ENCODE measurements at regions not wholly inside any gene's neighbourhood (a gene's known extent, or its start where the extent isn't known, plus 50 kb on each side); places are given as distances from the start of the nearest gene placed in this dataset.

DNA sequence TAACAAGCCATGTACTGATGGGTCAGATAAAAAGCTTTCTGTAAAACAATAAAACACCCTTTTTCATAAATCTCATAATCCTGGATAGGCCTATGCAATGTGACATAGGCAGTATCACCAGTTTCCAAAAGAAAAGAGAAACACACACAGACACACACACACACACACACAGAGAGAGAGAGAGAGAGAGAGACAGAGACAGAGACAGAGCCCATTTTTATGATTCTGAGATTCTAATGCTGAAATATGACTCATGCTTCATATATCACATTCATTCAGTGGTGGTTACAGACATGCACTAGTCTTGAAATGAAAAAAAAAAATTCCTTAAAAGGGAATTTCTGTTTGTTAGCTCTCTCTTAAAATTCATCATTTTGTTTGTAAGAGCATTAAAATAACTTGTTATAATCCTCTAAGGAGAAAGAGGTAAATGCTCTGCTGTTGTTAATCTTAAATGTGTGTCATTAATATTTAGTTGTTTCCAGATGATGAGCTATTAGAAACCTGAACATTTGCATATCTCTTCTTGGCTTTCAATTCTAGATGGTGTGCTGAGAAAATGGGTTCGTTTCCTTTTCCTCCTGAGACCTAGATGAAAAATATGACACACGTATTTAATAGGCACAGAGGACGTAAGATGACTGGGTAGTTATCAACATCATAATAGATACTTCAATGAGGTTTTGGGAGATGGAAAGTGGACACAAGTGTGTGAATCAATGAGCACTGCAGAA is 1598.7 kb upstream of the ACVR2A start:
- peak; percentile 43 for DNase-seq (ENCODE audit: low read depth)

GRCh38 chr2:146244830-146245229 is 1600.0 kb upstream of the ACVR2A start:
- no peak for DNase-seq (ENCODE audit: low read depth)

DNA sequence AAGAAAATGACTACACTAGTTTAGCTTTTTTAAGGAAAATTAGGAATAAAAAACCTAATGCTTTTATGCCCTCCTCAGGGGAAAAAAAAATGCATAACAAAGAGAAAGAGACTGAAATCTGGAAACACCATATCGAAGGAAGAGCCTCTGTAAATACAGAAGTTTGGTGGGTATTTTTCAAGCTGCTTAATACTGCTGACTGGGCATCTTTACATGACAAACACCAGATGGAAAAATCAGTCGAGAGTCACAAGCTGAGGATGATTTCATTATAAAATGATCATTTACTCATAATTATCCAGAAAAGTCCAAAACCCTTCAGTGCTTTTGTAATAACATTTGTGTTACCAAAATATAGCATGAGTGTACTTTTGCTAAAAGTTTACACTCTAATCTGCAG is 1600.7 kb upstream of the ACVR2A start:
- DNase-seq (ENCODE audit: low read depth) = no peak

DNA sequence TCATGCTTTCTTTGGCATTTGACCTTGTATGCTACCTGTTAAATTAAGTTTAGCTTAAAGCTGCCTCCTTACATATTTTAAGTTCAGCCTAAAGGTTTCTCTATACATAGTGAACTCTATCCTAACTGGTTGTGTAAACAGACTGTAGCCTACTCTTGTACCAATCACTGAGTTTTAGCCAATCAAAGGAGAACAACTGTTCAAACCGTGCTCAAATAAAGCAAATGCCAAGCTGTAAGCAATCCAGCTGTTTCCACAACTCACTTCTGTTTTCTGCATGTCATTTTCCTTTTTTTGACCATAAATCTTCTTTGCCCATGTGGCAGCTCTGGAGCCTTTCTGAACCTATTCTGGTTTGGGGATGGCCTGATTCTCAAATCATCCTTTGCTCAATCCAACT is 1603.8 kb upstream of the ACVR2A start:
- DNase-seq (ENCODE audit: low read depth) = peak; percentile 48

GRCh38 chr2:146240391-146240790 is 1604.4 kb upstream of the ACVR2A start:
- DNase-seq (ENCODE audit: low read depth) = no peak

DNA sequence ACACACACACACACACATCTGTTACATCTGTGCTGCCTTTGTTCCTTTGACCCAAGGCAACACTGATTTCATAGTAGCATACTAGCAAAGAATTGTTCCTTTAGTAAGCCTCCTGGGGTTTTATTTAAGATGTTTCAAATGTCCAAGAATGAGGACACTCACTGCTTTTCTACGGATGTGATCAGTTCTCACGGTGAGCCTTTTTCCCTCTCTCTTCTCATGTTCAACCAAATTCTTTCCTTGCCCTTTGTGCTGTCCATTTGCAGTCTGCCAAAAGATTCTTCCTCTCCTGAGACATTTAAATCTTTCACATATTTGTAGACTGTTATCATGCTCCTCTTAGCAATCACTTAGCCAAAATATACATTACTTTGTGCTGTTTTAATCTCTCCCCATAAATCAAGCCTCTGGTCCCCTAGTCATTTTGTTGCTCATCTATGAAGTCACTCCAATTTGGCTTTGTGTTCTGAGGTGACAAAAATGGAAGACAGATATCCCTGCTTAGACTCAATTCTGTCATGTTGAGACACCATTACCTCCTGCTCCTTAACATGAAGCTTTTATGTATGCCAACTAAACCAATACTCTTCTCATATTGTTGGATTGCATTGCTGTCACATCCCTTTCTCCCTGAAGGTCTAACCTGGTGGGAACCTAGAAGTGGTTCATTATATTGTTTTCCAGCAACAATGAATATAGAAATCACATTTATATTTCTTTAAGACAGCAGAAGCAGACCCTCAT is 1605.3 kb upstream of the ACVR2A start:
- peak; percentile 46 for DNase-seq (ENCODE audit: low read depth)

- DNase-seq (ENCODE audit: low read depth) = no peak
Observed at GRCh38 chr2:146238254-146238966, 1606.4 kb upstream of the ACVR2A start.

DNA sequence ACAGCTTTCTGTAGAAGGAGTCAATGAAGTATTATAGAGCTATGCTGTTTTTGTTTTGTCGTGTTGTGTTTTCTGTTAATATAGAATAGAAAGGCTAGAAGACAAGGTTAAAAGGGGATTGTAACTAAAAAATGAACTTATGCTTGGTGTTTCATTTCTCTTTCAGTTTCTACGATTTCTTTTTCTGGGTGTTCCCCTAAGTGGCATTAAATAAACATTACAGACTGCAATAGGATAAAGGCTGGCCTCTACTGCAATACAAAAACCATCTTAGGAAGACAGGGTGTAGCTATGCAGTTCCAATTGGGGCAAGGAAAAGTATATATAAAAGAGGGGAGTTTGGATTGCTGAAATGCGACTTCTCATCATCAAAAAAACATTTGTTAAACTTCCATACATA is 1609.7 kb upstream of the ACVR2A start:
- DNase-seq (ENCODE audit: low read depth) = no peak

- no peak for DNase-seq (ENCODE audit: low read depth)
Observed at GRCh38 chr2:146229508-146230155, 1615.2 kb upstream of the ACVR2A start.

GRCh38 chr2:146228466-146229058 is 1616.3 kb upstream of the ACVR2A start:
- no peak for DNase-seq (ENCODE audit: low read depth)

DNA sequence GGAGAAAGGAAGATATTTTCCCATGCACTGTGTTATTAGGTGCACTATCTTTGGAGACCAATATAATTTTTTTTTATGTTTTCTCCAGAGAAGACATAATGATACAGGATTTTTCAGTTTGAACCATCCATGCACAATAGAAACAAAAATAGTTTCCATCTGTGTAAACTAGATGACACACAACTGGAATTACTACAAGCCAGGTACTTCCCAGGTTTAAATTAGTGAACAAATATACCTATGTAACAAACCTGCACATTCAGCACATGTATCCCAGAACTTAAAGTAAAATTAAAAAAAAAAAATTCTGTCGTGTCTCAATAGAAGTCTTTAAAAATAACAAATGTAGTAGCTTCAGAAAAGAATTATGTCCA is 1616.8 kb upstream of the ACVR2A start:
- no peak for DNase-seq (ENCODE audit: low read depth)

DNA sequence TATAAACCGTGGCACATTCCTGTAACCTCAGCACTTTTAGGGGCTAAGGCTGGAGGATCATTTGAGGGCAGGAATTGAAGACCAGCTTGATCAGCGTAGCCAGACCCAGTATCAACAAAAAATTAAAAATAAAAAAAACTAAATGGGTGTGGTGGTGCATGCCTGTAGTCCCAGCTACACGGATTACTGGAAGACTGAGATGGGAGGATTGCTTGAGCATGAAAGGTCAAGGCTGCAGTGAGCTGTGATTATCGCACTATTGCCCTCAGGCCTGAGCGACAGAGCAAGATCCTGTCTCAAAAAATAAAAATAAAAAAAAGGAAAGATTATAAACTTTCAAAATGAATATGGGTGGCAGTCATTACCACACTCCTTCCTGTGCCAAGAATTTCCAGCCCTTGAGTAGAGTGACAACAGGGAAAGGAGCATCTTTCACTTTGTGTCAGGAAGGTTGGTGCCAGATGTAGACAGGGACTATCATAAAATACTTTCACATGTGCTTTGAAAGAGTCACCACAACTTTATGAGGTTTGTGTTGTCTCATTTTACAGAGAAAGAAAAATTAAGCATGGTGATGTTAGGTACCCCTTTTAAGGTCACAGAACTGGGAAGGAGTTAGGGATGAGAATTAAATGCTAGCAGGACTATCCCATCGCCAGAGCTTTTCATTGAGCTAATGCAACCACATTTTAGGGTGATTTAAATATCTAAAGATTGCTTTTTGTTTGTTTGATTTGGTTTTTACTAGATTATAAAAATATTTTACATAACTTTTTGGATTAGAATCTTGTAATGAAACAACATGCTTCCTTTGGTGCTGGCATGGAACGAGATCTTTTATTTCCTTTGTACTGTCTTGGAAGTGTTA is 1617.4 kb upstream of the ACVR2A start:
- no peak for DNase-seq (ENCODE audit: low read depth)

GRCh38 chr2:146226077-146226476 is 1618.8 kb upstream of the ACVR2A start:
- no peak for DNase-seq (ENCODE audit: low read depth)

- DNase-seq (ENCODE audit: low read depth) = no peak
Observed at GRCh38 chr2:146221826-146222225, 1623.0 kb upstream of the ACVR2A start.

GRCh38 chr2:146220957-146221356 is 1623.9 kb upstream of the ACVR2A start:
- no peak for DNase-seq (ENCODE audit: low read depth)

GRCh38 chr2:146214394-146214929 is 1630.4 kb upstream of the ACVR2A start:
- DNase-seq (ENCODE audit: low read depth) = peak; percentile 13

DNA sequence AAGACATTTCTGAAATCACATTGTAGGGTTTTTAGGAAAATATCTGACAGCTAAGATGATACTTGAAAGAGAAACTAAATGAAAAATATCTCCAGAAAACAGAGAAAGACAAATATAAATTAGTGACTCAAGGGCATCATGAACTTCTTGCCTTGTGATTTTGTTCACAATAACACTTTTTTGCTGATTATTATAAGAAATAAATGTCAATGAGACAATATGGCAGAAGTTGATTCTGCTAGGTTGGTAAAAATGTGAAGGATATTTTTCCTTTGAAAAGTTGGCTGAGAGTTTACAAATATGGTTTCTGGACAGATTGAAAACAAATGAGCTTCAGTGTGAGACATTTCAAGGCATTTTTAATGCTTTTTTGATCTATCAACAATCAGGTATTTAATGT is 1631.2 kb upstream of the ACVR2A start:
- no peak for DNase-seq (ENCODE audit: low read depth)

DNA sequence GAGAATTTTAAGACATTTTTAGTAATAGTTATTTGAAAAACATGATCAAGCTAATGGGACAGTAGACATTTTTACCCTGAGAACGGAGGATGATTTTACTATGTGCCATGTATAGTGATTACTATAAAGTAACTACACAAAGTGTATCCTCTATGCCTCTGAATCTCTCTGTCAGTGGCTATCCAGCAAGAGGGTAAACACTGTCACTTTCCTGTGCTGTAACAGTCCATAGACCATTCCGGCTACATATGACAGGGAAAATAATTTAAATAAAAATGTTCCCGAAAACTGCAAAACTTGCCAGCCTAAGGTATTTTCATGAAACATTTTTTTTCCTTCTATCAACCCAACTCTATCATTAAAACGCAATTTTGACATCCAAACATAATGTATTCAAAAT is 1632.2 kb upstream of the ACVR2A start:
- no peak for DNase-seq (ENCODE audit: low read depth)

GRCh38 chr2:146209842-146210275 is 1635.0 kb upstream of the ACVR2A start:
- DNase-seq (ENCODE audit: low read depth) = no peak

DNA sequence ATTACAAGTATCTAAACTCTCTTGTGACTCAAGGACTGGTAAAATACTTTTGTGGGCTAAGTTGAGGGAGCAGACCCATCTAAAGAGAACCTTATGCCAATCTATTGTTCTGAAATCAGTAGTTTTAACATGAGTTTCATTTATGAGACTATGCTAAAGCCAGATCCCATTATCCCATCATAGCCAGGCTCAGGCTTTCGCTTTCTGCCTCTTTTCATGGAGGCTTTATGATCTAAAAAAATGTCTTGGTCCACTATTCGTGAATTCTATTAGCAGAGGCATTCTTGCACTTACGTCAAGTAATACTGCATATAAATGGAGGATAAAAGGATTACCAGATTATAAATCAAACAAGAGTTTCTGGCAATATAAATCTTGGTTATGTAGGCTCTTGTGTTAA is 1636.9 kb upstream of the ACVR2A start:
- DNase-seq (ENCODE audit: low read depth) = no peak

All from LHCN-M2 (cell line).